Heart right ventricle (tissue), 16 donors: ENCODE measurements at regions not wholly inside any gene's neighbourhood (a gene's known extent, or its start where the extent isn't known, plus 50 kb on each side); places are given as distances from the start of the nearest gene placed in this dataset.
"Not testable (repeated sequence)": the region's sequence is repeated elsewhere in the genome, so short reads cannot be mapped to it uniquely, and the experiment has no call there.

Experiments
- ATAC-seq, 8 donors: fragments of 200-7000 bp; cut with Tn5 transposase; one replicate each; pipeline ENCODE4 v1.9.1; 2020; ENCODE audit warnings: mild to moderate bottlenecking in 8 of 8, moderate library complexity in 8 of 8, moderate number of reproducible peaks in 1 of 8
- DNase-seq, 2 donors: peaks; one replicate each; pipeline ENCODE4 v3.0.0-alpha.2; 2020
- H3K27ac ChIP-seq, 10 donors: fragments of 200-600 bp; sonication (generic) in 2 of 10; one replicate each; pipeline versions ENCODE4 v1.5.0 to v1.8.0; 2020 to 2022; ENCODE audit warnings: mild to moderate bottlenecking in 3 of 10
- H3K27me3 ChIP-seq, 7 donors: fragments of 200-600 bp; one replicate each; pipeline ENCODE4 v1.8.0; 2021 to 2022; ENCODE audit warnings: mild to moderate bottlenecking in 2 of 7
- H3K36me3 ChIP-seq, 9 donors: fragments of 200-600 bp; sonication (generic) in 1 of 9; one replicate each; pipeline versions ENCODE4 v1.5.0 to v1.8.0; 2020 to 2022; ENCODE audit warnings: mild to moderate bottlenecking in 2 of 9
- H3K4me1 ChIP-seq, 9 donors: fragments of 200-600 bp; sonication (generic) in 1 of 9; one replicate each; pipeline versions ENCODE4 v1.5.0 to v1.8.0; 2020 to 2022; ENCODE audit warnings: mild to moderate bottlenecking in 4 of 9
- H3K4me3 ChIP-seq, 10 donors: fragments of 200-600 bp; sonication (generic) in 2 of 10; one replicate each; pipeline versions ENCODE4 v1.5.0 to v1.8.0; 2020 to 2022; ENCODE audit warnings: mild to moderate bottlenecking in 7 of 10, moderate library complexity in 2 of 10
- H3K9me3 ChIP-seq, 11 donors: fragments of 200-600 bp in 10 of 11; sonication (generic) in 2 of 11; one replicate each; pipeline versions ENCODE4 v1.5.0 to v1.8.0; 2013 to 2022; ENCODE audit warnings: mild to moderate bottlenecking in 2 of 11, control low read depth in 1 of 11, moderate library complexity in 1 of 11
- WGBS, 2 donors: extraction: QIAGEN DNeasy Blood & Tissue Kit; methylation state at CpG; one replicate each; pipeline ENCODE4 v1.1.7; 2013; ENCODE audit warnings: inconsistent platforms in 1 of 2; 5-methylcytosine and 5-hydroxymethylcytosine counted together
- intact Hi-C, 10 donors: fragments of 100-400 bp; cut with DNase I; formaldehyde crosslinking; loops; one replicate each; pipeline versions ENCODE4 v1.11.1 to v1.14.2; 2022
- TF ChIP-seq, protein P1 (sequence below), 9 donors: fragments of 200-600 bp; sonication (generic) in 2 of 9; IDR thresholded peaks; one replicate each; pipeline versions ENCODE4 v1.5.0 to v1.8.0; 2021 to 2022; ENCODE audit warnings: antibody characterized with exemption in 9 of 9, mild to moderate bottlenecking in 5 of 9, moderate library complexity in 1 of 9
- donor health status: Arrhythmogenic right ventricular cardiomyopathy.
- donor health status: ischemic (EF 13 %, LVEDD 7.1; RV severe dilation, severe dysfunction).
- donor health status: healthy with polysubstance abuse.
- donor health status: DM: no; HTN: yes; CAD: no.
- donor health status: DM: no; HTN: no; CAD: no.
- donor health status: ischemic (EF 25% LVEDD 6.9; RV normal size, moderate dysfunction).
- donor health status: ischemic (EF 25% LVEDD 5.7; RV mildly dilated, moderate dysfunction).
- donor health status: healthy.
- donor health status: DM: yes; HTN: yes; CAD: no.
- donor health status: Ischemic cardiomyopathy.
- donor health status: ischemic (EF 35%, LVEDD 5.7; RV mildly dilated, moderate dysfunction).
- donor health status: nonischemic (EF 11% LVEDD 7.7; RV severe dilation, severe dysfunction).
- donor health status: DM: yes; HTN: yes; CAD: no.
- donor health status: PGD.
- donor health status: ischemic (EF 29% LVEDD 5.4; RV normal size, mild dysfunction).
- donor health status: nonischemic (EF 23%, LVEDD 6.1; RV moderate dilation, normal function).

- no peak for DNase-seq
- TF ChIP-seq, protein P1, sequence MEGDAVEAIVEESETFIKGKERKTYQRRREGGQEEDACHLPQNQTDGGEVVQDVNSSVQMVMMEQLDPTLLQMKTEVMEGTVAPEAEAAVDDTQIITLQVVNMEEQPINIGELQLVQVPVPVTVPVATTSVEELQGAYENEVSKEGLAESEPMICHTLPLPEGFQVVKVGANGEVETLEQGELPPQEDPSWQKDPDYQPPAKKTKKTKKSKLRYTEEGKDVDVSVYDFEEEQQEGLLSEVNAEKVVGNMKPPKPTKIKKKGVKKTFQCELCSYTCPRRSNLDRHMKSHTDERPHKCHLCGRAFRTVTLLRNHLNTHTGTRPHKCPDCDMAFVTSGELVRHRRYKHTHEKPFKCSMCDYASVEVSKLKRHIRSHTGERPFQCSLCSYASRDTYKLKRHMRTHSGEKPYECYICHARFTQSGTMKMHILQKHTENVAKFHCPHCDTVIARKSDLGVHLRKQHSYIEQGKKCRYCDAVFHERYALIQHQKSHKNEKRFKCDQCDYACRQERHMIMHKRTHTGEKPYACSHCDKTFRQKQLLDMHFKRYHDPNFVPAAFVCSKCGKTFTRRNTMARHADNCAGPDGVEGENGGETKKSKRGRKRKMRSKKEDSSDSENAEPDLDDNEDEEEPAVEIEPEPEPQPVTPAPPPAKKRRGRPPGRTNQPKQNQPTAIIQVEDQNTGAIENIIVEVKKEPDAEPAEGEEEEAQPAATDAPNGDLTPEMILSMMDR (IDR thresholded peaks at IDR 0.05) = no peak
- H3K36me3 ChIP-seq = no peaks in the 10 kb centered on the region
- intact Hi-C loops = no loop called here
- no peak overlapping the region for H3K4me3 ChIP-seq
- H3K4me1 ChIP-seq = no peaks in the 10 kb centered on the region
- no peak overlapping the region for H3K27ac ChIP-seq
- ATAC-seq = no peak
- H3K27me3 ChIP-seq = no peaks in the 10 kb centered on the region
- no peaks in the 10 kb centered on the region for H3K9me3 ChIP-seq
These were observed 137.7 kb upstream of the RAPGEF2 start for GRCh38 chr4:158965226-158965625.

DNA sequence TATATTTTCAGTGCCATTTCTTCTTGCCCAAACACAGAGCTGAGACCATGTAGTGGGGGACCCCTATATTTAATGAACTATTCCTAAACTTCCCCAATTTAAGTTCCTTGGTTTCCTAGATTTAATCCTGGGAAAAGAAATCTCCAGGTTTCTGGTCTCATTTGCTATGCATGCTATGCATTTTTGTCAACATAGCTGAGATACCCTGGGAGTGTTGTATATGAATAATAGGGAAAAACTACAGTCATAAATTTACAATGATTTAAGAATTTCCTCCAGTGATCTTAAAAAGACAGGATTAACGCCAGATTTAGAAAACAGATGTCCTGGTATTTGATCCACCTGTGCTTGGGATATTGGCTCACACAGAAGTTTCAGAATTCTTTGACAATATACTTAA, 136.8 kb upstream of the RAPGEF2 start:
- Histone ChIP-seq H3K9me3 (no peaks in the 10 kb centered on the region), H3K4me3 (no peak overlapping the region), H3K36me3 (no peaks in the 10 kb centered on the region), H3K27ac (no peak overlapping the region), H3K4me1 (no peaks in the 10 kb centered on the region), H3K27me3 (no peaks in the 10 kb centered on the region)
- WGBS, 2 donors = 65 to 86% methylated on average over 1 of the region's 1 CpG
- TF ChIP-seq, protein P1 (IDR thresholded peaks at IDR 0.05) = no peak
- DNase-seq (no peak), ATAC-seq (no peak)
- intact Hi-C loops = no loop called here

DNA sequence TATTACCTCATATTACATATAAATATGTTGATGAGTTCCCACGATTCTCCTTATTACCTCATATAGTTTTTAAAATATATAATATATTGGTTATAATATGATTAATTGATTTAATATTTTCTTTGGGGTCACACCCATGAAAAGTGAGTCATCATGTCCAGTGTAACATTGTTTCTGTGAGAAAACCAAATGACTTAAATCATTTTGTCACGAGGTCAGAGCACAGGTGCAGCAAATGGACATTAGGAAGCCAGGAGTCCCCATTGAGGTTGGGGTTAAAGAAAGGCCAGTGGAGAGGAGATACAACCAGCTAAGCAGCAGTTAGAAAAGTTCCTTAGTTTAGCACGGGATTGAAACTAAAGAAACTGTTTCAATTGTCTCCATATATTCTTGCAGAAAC, 133.9 kb upstream of the RAPGEF2 start:
- intact Hi-C loops = no loop called here
- ATAC-seq (no peak), DNase-seq (no peak)
- no peak overlapping the region for H3K4me3 ChIP-seq
- no peaks in the 10 kb centered on the region for H3K36me3 ChIP-seq
- no peak overlapping the region for H3K27ac ChIP-seq
- no peaks in the 10 kb centered on the region for H3K27me3 ChIP-seq
- no peaks in the 10 kb centered on the region for H3K4me1 ChIP-seq
- WGBS, 2 donors = 91 to 96% methylated on average over 3 of the region's 3 CpGs
- TF ChIP-seq, protein P1 (IDR thresholded peaks at IDR 0.05) = no peak
- H3K9me3 ChIP-seq = no peaks in the 10 kb centered on the region

DNA sequence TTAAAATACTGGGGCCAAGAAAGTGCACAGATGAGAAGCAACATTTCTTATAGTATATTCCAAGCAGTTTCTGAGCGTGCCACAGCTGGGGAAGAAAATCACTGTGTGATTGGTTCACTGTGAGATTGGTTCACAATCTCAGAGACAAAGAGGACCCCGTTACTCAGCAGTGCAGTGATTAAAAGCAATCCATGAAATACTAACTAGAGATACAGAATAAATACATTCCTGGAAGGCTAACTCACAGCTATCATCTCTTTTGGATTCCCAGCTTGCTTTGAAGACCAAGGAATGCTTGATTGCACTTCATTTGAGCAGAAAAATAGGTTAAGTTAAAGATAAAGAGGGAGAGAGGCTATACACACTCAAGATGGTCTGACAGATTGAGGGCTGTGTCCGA, 132.1 kb upstream of the RAPGEF2 start:
- no peaks in the 10 kb centered on the region for H3K4me1 ChIP-seq
- ATAC-seq (no peak), DNase-seq (no peak)
- H3K27ac ChIP-seq = no peak overlapping the region
- WGBS, 2 donors = 69 to 79% methylated on average over 3 of the region's 3 CpGs
- intact Hi-C loops = no loop called here
- H3K27me3 ChIP-seq = no peaks in the 10 kb centered on the region
- no peak overlapping the region for H3K4me3 ChIP-seq
- no peaks in the 10 kb centered on the region for H3K36me3 ChIP-seq
- TF ChIP-seq, protein P1 (IDR thresholded peaks at IDR 0.05) = no peak
- no peaks in the 10 kb centered on the region for H3K9me3 ChIP-seq

DNA sequence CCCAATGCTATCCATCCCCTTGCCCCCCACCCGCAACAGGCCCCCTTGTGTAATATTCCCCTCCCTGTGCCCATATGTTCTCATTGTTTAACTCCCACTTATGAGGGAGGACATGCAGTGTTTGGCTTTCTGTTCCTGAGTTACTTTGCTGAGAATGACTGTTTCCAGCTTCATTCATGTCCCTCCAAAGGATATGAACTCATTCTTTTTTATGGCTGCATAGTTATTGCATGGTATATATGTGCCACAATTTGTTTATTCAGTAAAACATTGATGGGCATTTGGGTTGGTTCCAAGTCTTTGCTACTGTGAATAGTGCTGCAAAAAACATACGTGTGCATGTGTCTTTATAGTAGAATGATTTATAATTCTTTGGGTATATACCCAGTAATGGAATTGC, 128.4 kb upstream of the RAPGEF2 start:
- DNase-seq, H3K4me1 ChIP-seq, H3K4me3 ChIP-seq, ATAC-seq, H3K36me3 ChIP-seq, intact Hi-C loops, H3K9me3 ChIP-seq, H3K27me3 ChIP-seq, H3K27ac ChIP-seq: not testable (repeated sequence)
- 86 to 94% methylated on average over 2 of the region's 2 CpGs for WGBS, 2 donors

- DNase-seq, ATAC-seq, H3K27me3 ChIP-seq, H3K9me3 ChIP-seq, H3K36me3 ChIP-seq, intact Hi-C loops, H3K4me1 ChIP-seq, H3K4me3 ChIP-seq, H3K27ac ChIP-seq: not testable (repeated sequence)
- WGBS, 2 donors = 97 to 99% methylated on average over 5 of the region's 5 CpGs
These were observed 122.2 kb upstream of the RAPGEF2 start for GRCh38 chr4:158980711-158981110.
